GM12875 (cell line): ENCODE measurements at regions not wholly inside any gene's neighbourhood (a gene's known extent, or its start where the extent isn't known, plus 50 kb on each side); places are given as distances from the start of the nearest gene placed in this dataset.

Source experiments
- H3K4me3 ChIP-seq: one replicate; pipeline ENCODE4 v1.5.1; 2011; ENCODE audit warnings: low read depth, low read length, control low read depth
- TF ChIP-seq, protein P1 (sequence below): IDR thresholded peaks from 2 replicates; pipeline ENCODE4 v1.5.1; 2011; ENCODE audit warnings: low read depth, mild to moderate bottlenecking, control low read depth, inconsistent platforms, low read length, moderate library complexity, borderline replicate concordance; ENCODE audit not compliant: insufficient read depth

DNA sequence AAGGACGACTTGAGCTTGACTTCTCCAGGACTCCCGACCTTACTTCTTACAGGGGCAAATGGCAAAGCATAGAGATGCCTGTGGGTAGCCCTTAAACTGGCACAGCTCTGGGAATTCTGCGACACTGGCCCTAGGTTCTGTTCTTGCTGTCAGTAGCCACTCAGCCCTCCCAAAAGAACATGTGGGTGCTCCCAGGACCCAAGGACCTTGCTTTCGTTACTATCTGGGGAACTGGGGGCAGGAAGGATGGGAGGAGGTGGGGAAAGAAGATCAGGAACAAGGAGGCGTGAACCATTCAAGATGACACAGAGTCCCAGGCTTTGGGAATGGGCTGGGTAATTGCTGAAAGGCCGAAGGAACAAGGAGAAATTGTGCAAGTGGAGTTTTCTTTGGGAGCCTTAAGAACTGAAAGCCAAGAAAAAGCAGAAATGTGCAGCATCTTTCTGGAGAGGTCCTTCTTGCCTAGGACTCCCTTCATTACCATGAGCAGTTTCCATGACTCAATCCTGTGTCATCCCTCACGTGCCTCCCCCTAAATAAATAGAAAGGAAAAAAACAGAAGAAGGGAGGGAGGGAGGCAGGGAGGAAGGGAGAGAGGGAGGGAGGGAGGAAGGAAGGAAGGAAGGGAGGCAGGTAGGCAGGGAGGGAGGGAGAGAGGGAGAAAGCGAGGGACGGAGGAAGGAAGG is 284.6 kb upstream of the FOXQ1 start:
- TF ChIP-seq, protein P1, sequence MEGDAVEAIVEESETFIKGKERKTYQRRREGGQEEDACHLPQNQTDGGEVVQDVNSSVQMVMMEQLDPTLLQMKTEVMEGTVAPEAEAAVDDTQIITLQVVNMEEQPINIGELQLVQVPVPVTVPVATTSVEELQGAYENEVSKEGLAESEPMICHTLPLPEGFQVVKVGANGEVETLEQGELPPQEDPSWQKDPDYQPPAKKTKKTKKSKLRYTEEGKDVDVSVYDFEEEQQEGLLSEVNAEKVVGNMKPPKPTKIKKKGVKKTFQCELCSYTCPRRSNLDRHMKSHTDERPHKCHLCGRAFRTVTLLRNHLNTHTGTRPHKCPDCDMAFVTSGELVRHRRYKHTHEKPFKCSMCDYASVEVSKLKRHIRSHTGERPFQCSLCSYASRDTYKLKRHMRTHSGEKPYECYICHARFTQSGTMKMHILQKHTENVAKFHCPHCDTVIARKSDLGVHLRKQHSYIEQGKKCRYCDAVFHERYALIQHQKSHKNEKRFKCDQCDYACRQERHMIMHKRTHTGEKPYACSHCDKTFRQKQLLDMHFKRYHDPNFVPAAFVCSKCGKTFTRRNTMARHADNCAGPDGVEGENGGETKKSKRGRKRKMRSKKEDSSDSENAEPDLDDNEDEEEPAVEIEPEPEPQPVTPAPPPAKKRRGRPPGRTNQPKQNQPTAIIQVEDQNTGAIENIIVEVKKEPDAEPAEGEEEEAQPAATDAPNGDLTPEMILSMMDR: no peak
- no peak overlapping the region for H3K4me3 ChIP-seq

DNA sequence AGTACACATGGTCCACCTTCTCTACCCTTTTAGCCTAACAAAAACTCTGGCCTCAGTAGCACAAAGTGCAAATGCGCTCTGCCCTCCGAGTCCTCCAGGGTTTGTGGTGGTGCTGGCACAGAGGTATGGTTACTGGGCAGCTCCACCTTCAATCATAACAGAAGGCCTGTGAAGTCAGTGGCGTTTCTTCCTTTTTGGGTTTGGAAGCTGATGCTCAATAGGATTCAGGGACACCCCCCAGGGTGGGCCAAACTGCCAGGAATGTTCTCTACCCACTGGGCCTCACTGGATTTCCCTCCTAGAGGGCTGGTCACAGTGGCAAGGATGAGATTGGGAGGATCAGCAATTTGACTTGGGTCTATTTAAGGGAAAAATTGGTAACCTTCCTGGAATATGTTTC is 286.1 kb upstream of the FOXQ1 start:
- no peak overlapping the region for H3K4me3 ChIP-seq
- TF ChIP-seq, protein P1: no peak

DNA sequence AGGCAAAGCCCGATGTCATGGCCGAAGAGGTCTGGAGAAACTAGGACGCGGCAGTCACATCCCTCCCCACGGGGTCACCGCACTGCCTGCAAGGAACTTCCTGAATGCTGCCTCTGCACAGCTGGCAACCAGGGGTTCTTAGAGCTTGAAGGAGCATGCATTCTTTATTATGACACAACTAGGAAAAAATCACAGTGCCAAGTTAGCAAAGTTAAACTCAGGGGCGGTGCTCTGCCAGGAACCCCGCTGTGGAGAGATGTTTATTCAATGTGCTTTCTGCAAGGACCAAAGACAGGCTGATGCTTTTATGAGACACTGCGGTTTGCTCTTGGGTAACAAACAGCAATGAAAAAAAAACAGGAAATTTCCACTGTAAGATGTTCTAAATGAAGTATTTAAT is 287.3 kb upstream of the FOXQ1 start:
- TF ChIP-seq, protein P1: no peak

DNA sequence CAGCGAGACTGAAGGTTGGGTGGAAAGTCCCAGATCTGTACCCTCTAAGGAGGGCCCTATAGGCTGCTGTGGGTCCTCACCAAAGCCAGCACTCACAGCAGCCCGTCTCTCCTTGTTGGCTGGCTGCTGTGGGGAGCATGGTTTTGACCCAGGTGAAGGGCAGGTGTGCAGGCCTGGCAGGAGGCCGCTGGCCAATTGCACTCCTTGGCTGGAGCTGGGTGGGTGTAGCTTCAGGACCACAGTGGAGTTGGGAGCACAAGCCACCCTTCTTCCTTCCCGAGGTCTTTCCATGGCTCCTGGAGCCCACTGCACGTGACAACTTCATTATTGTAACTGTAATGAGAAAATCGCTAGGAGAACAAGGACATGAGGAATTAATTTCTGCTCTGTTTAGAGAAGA is 287.7 kb upstream of the FOXQ1 start:
- TF ChIP-seq, protein P1: no peak

More for the DNA sequence above, 287.3 kb upstream of the FOXQ1 start:
- H3K4me3 ChIP-seq: no peak overlapping the region

DNA sequence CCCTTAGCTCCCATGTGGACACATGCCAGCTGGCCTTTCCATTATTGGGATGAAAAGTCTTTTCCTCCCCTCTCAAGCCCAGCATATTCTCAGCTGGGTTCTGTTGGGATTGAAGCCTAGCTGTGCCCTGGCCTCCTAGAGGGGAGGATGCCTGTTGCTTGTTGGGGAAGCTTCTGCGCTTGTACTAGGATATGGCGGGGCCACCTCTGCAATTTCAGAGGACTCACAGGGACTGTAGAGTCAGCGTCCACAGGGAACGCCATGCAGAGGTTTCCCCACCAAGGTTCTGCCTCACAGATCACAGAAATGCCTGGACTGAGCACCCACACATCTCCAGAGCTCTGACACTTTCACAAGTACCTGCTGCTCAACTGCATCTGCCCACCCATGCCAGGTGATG is 288.7 kb upstream of the FOXQ1 start:
- TF ChIP-seq, protein P1: no peak

More for the DNA sequence above, 287.7 kb upstream of the FOXQ1 start:
- no peak overlapping the region for H3K4me3 ChIP-seq

DNA sequence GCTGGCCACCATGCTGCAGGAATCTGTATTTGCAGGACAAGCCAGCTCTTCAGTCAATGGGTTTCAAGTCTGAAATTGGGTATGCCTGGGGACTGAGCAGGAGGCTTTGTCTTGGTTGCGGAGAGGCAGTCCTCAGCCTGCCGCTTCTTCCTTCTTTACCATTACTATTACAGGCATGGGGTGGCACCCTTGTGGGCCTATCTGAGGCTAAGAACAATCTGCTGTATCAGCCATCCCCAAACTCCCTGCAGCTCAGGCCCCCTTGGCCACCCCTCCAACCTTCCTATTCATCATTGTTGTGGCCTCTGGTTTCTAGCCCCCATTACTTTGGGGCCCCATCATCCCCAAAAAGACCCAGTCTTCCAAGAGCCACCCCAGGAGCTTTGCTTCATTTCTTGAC is 289.2 kb upstream of the FOXQ1 start:
- no peak overlapping the region for H3K4me3 ChIP-seq
- TF ChIP-seq, protein P1: no peak

More for the DNA sequence above, 288.7 kb upstream of the FOXQ1 start:
- no peak overlapping the region for H3K4me3 ChIP-seq

DNA sequence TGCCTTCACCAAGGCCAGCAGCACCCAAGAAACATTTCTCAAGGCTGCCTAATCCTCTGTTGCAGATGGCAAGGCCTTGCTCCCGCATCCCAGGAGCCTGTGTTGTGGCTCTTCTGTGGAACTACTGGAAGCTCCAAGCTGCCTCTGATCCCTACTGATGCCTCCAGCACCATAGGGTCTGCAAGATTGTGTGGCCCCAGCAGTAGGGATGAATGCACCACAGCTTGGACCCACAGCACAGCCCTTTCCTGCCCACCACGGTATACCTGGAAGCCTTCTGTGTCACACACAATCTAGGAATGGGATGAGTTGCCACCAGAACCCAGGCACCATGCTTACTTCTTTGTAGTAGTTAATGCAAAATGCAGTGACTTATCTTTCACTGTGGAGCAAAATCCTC is 291.1 kb upstream of the FOXQ1 start:
- TF ChIP-seq, protein P1: no peak

More for the DNA sequence above, 291.1 kb upstream of the FOXQ1 start:
- H3K4me3 ChIP-seq: no peak overlapping the region
